Endothelial cell of umbilical vein (primary cell): ENCODE measurements at regions not wholly inside any gene's neighbourhood (a gene's known extent, or its start where the extent isn't known, plus 50 kb on each side); places are given as distances from the start of the nearest gene placed in this dataset.

Experiments used
- BruUV-seq: library from RNA; stranded (reverse); fragments of 400-500 nt; replicated peaks from 2 replicates; lab custom pipeline; 2021; lab: Mats Ljungman, UMichigan
- CTCF ChIA-PET: fragments of 300-600, 350-600 bp; sonication (Branson Sonifier 250); formaldehyde crosslinking; loops from one replicate; lab custom pipeline; 2021; ENCODE audit warnings: antibody characterized with exemption, inconsistent platforms; lab: Charles Lee
- POLR2A ChIA-PET: fragments of 300-600, 350-600 bp; sonication (Branson Sonifier 250); formaldehyde crosslinking; loops from one replicate; lab custom pipeline; 2021; ENCODE audit warnings: antibody characterized with exemption, inconsistent platforms; lab: Charles Lee
- DNase-seq: peaks from one replicate; pipeline ENCODE4 v3.0.0-alpha.2; 2011; ENCODE audit warnings: low read depth, low spot score
- FAIRE-seq: peaks from 2 replicates; lab custom pipeline; 2011; peaks lifted over from hg19 to GRCh38; lab: Jason Lieb, UNC
- H2AFZ ChIP-seq: 2 replicates; pipeline ENCODE4 v1.6.0; 2012; ENCODE audit warnings: low read depth, low read length, control low read depth, inconsistent platforms
- H3K27ac ChIP-seq: 2 replicates; pipeline ENCODE4 v1.5.1; 2011; ENCODE audit warnings: low read depth, mild to moderate bottlenecking, control low read depth, low read length, moderate library complexity; ENCODE audit not compliant: insufficient read depth
- H3K27me3 ChIP-seq, 2 experiments: 2 replicates each; pipeline versions ENCODE4 v1.6.0 to v1.6.1; 2011; ENCODE audit warnings: low read length in 2 of 2, mixed read lengths in 1 of 2; ENCODE audit not compliant: control insufficient read depth in 2 of 2, insufficient read depth in 2 of 2
- H3K36me3 ChIP-seq, 2 experiments: 2 replicates in 1 of 2; 3 replicates in 1 of 2; pipeline ENCODE4 v1.5.1; 2011; ENCODE audit warnings: low read length in 2 of 2, mild to moderate bottlenecking in 1 of 2, moderate library complexity in 1 of 2; ENCODE audit not compliant: control insufficient read depth in 2 of 2, insufficient read depth in 2 of 2; ENCODE audit errors: extremely low read depth in 1 of 2
- H3K4me1 ChIP-seq: 3 replicates; pipeline ENCODE4 v1.5.1; 2011; ENCODE audit warnings: mild to moderate bottlenecking, low read length; ENCODE audit not compliant: control insufficient read depth, insufficient read depth; ENCODE audit errors: extremely low read depth
- H3K4me2 ChIP-seq: 2 replicates; pipeline ENCODE4 v1.6.1; 2011; ENCODE audit warnings: low read length, control low read depth, mixed read lengths; ENCODE audit not compliant: insufficient read depth
- H3K4me3 ChIP-seq, 3 experiments: fragments of 200-600 bp in 1 of 3; sonication (generic), shearing (Covaris generic) in 1 of 3; replicated peaks in 1 of 3; 2 replicates each; pipeline ENCODE4 v1.5.1; 2011 to 2016; ENCODE audit warnings: control low read depth in 3 of 3, low read length in 3 of 3, mild to moderate bottlenecking in 2 of 3, inconsistent platforms in 1 of 3, low read depth in 1 of 3, moderate library complexity in 1 of 3; ENCODE audit not compliant: insufficient read depth in 1 of 3
- H3K79me2 ChIP-seq: 2 replicates; pipeline ENCODE4 v1.6.0; 2012; ENCODE audit warnings: low read length, inconsistent platforms; ENCODE audit not compliant: control insufficient read depth, insufficient read depth
- H3K9ac ChIP-seq: replicated peaks from 2 replicates; pipeline ENCODE3; 2011; ENCODE audit warnings: low read length, control low read depth; ENCODE audit not compliant: insufficient read depth; ENCODE audit errors: extremely low read depth
- H3K9me1 ChIP-seq: replicated peaks from 3 replicates; pipeline ENCODE4 v1.6.0; 2011; ENCODE audit warnings: mild to moderate bottlenecking, low read length; ENCODE audit not compliant: control insufficient read depth, insufficient read depth; ENCODE audit errors: extremely low read depth
- H3K9me3 ChIP-seq: replicated peaks from 2 replicates; pipeline ENCODE4 v1.5.1; 2012; ENCODE audit warnings: low read length, inconsistent platforms; ENCODE audit not compliant: control insufficient read depth, insufficient read depth
- H4K20me1 ChIP-seq: replicated peaks from 2 replicates; pipeline ENCODE3; 2011; ENCODE audit warnings: mild to moderate bottlenecking, low read length; ENCODE audit not compliant: control insufficient read depth, insufficient read depth; ENCODE audit errors: extremely low read depth
- CTCF ChIP-seq, 2 donors: IDR thresholded peaks; 1 replicate in 1 of 2; 2 replicates in 1 of 2; pipeline ENCODE4 v1.5.1; 2011; ENCODE audit warnings: low read length in 2 of 2, mild to moderate bottlenecking in 2 of 2, moderate library complexity in 2 of 2, control low read depth in 1 of 2, inconsistent platforms in 1 of 2, low read depth in 1 of 2; ENCODE audit not compliant: insufficient read depth in 1 of 2; ENCODE audit errors: extremely low read depth in 1 of 2
- EZH2 ChIP-seq: IDR thresholded peaks from 2 replicates; pipeline ENCODE4 v1.6.1; 2012; ENCODE audit warnings: borderline replicate concordance, low read depth, mild to moderate bottlenecking, moderate library complexity, low read length, inconsistent platforms; ENCODE audit not compliant: severe bottlenecking
- FOS ChIP-seq: IDR thresholded peaks from 2 replicates; pipeline ENCODE4 v1.6.1; 2011; ENCODE audit warnings: mild to moderate bottlenecking, low read length, moderate library complexity, borderline replicate concordance; ENCODE audit not compliant: insufficient read depth
- GATA2 ChIP-seq: IDR thresholded peaks from 2 replicates; pipeline ENCODE4 v1.7.0; 2011; ENCODE audit warnings: low read depth, mild to moderate bottlenecking, moderate library complexity, mixed read lengths, low read length; ENCODE audit not compliant: insufficient read length, insufficient read depth
- JUN ChIP-seq: IDR thresholded peaks from 2 replicates; pipeline ENCODE4 v1.6.1; 2011; ENCODE audit warnings: borderline replicate concordance, low read depth; ENCODE audit not compliant: insufficient read length, insufficient read depth
- MAX ChIP-seq: IDR thresholded peaks from 2 replicates; pipeline ENCODE4 v1.6.1; 2011; ENCODE audit not compliant: insufficient read depth, insufficient read length
- MYC ChIP-seq: IDR thresholded peaks from one replicate; pipeline ENCODE4 v1.6.1; 2011; ENCODE audit warnings: mild to moderate bottlenecking, low read depth, low read length
- POLR2A ChIP-seq: IDR thresholded peaks from 2 replicates; pipeline ENCODE4 v1.6.1; 2012; ENCODE audit warnings: low read depth, mild to moderate bottlenecking, control low read depth, low read length
- POLR2AphosphoS5 ChIP-seq: IDR thresholded peaks from 2 replicates; pipeline ENCODE4 v1.6.1; 2012; ENCODE audit warnings: low read depth, mild to moderate bottlenecking, control low read depth, low read length, moderate library complexity; ENCODE audit not compliant: insufficient read depth
- dilution Hi-C: fragments of 300-500 bp; cut with MboI; formaldehyde crosslinking; loops from one replicate; pipeline ENCODE4 v1.15.0; 2019; ENCODE audit warnings: low sequenced_read_pairs; ENCODE audit not compliant: extremely low pct_ligation_motif_present
- intact Hi-C: fragments of 100-400 bp; cut with micrococcal nuclease; formaldehyde crosslinking; loops from one replicate; pipeline ENCODE4 v1.10.0; 2022

- no peak for FAIRE-seq
- CTCF ChIA-PET: no interaction called here
- no peaks in the 10 kb centered on the region for H3K9me1 ChIP-seq
Measured at GRCh38 chr14:66038618-66039017, 447.6 kb upstream of the CCDC196 start.

More at GRCh38 chr14:66038618-66039017, 447.6 kb upstream of the CCDC196 start:
- DNase-seq: no peak
- dilution Hi-C loops: no loop called here
- Histone ChIP-seq H2AFZ (no peak overlapping the region), H4K20me1 (no peaks in the 10 kb centered on the region), H3K4me1 (no peaks in the 10 kb centered on the region), H3K4me3 (no peak overlapping the region), H3K36me3 (no peaks in the 10 kb centered on the region), H3K9ac (no peak overlapping the region), H3K27ac (no peak overlapping the region), H3K4me2 (no peak overlapping the region), H3K9me3 (no peaks in the 10 kb centered on the region), H3K27me3 (no peaks in the 10 kb centered on the region), H3K79me2 (no peaks in the 10 kb centered on the region)
- no TSS peak for BruUV-seq
- TF ChIP-seq MYC (no peak), CTCF (IDR thresholded peaks at IDR 0.05; ENCODE audit: extremely low read depth in 1 of 2, insufficient read depth in 1 of 2, low read depth in 1 of 2, low read length in 2 of 2) (no peak), FOS (no peak), EZH2 (no peak), MAX (no peak), POLR2A (no peak), JUN (no peak), POLR2AphosphoS5 (no peak), GATA2 (no peak)
- POLR2A ChIA-PET: no interaction called here
- intact Hi-C loops: no loop called here
